ENCODE measurements at regions not wholly inside any gene's neighbourhood (a gene's known extent, or its start where the extent isn't known, plus 50 kb on each side); places are given as distances from the start of the nearest gene placed in this dataset.
A peak's percentile ranks its signal among the peaks of the same experiment; 100 is the strongest.

- H3K9me3 ChIP-seq (ENCODE audit: control insufficient read depth, low read depth, low read length), result peaks cover 3% of the 10 kb centered on the region
- H3K4me3 ChIP-seq (ENCODE audit: control insufficient read depth in 2 of 3, extremely low read depth in 1 of 3, insufficient read depth in 2 of 3, low read depth in 1 of 3, low read length in 3 of 3), result no peak overlapping the region
- peaks cover 16% of the 10 kb centered on the region for H3K4me1 ChIP-seq (ENCODE audit: control insufficient read depth, extremely low read depth, insufficient read depth, low read length)
- no peak for DNase-seq (ENCODE audit: low read depth, low spot score)
- no peaks in the 10 kb centered on the region for H3K79me2 ChIP-seq (ENCODE audit: control insufficient read depth, insufficient read depth, low read length)
- H2AFZ ChIP-seq (ENCODE audit: control insufficient read depth, low read length), result no peak overlapping the region
- H4K20me1 ChIP-seq (ENCODE audit: control insufficient read depth, extremely low read depth, insufficient read depth, low read length), result no peaks in the 10 kb centered on the region
- no peaks in the 10 kb centered on the region for H3K9me1 ChIP-seq (ENCODE audit: control insufficient read depth, extremely low read depth, insufficient read depth, low read length)
- H3K36me3 ChIP-seq (ENCODE audit: control insufficient read depth in 2 of 2, extremely low read depth in 1 of 2, insufficient read depth in 2 of 2, low read length in 2 of 2), result no peaks in the 10 kb centered on the region
- no peak overlapping the region for H3K27ac ChIP-seq (ENCODE audit: control insufficient read depth, insufficient read depth, low read length)
- no peak overlapping the region for H3K9ac ChIP-seq (ENCODE audit: control insufficient read depth, extremely low read depth, insufficient read depth, low read length)
- peak; percentile 26 for FAIRE-seq
- TF ChIP-seq CTCF (optimal IDR thresholded peaks at IDR 0.05 in 1 of 3, IDR thresholded peaks at IDR 0.05 in 1 of 3, conservative IDR thresholded peaks at IDR 0.05 in 1 of 3; ENCODE audit: extremely low read depth in 1 of 3, insufficient read depth in 2 of 3, low read length in 3 of 3), result peak in 1 of 3 experiments; percentile 45
- TF ChIP-seq EZH2 (IDR thresholded peaks at IDR 0.05; ENCODE audit: low read length), result no peak
- dilution Hi-C loops (cut with MboI; ENCODE audit: extremely low pct_ligation_motif_present, low sequenced_read_pairs), result loop anchor here (10.0 kb wide), 1 partner anchor 216 kb away; no protein-coding TSS in a partner anchor
- no peak overlapping the region for H3K4me2 ChIP-seq (ENCODE audit: control insufficient read depth, extremely low read depth, insufficient read depth, low read depth, low read length)
- H3K27me3 ChIP-seq (ENCODE audit: control insufficient read depth, extremely low read depth, insufficient read depth, low read length), result no peaks in the 10 kb centered on the region
These were observed 127.2 kb upstream of the ATF7IP start for GRCh38 chr12:14238221-14238792.

- Histone ChIP-seq H3K9ac (ENCODE audit: control insufficient read depth, extremely low read depth, insufficient read depth, low read length) (peak overlapping the region; percentile 36), H2AFZ (ENCODE audit: control insufficient read depth, low read length) (peak overlapping the region; percentile 95), H3K36me3 (ENCODE audit: control insufficient read depth in 2 of 2, extremely low read depth in 1 of 2, insufficient read depth in 2 of 2, low read length in 2 of 2) (no peaks in the 10 kb centered on the region), H3K27ac (ENCODE audit: control insufficient read depth, insufficient read depth, low read length) (peak overlapping the region; percentile 66), H3K4me2 (ENCODE audit: control insufficient read depth, extremely low read depth, insufficient read depth, low read depth, low read length) (peak overlapping the region; percentile 85), H3K9me3 (ENCODE audit: control insufficient read depth, low read depth, low read length) (peaks cover 3% of the 10 kb centered on the region), H3K27me3 (ENCODE audit: control insufficient read depth, extremely low read depth, insufficient read depth, low read length) (no peaks in the 10 kb centered on the region), H3K4me1 (ENCODE audit: control insufficient read depth, extremely low read depth, insufficient read depth, low read length) (peaks cover 16% of the 10 kb centered on the region), H3K9me1 (ENCODE audit: control insufficient read depth, extremely low read depth, insufficient read depth, low read length) (no peaks in the 10 kb centered on the region), H4K20me1 (ENCODE audit: control insufficient read depth, extremely low read depth, insufficient read depth, low read length) (no peaks in the 10 kb centered on the region), H3K79me2 (ENCODE audit: control insufficient read depth, insufficient read depth, low read length) (no peaks in the 10 kb centered on the region), H3K4me3 (ENCODE audit: control insufficient read depth in 2 of 3, extremely low read depth in 1 of 3, insufficient read depth in 2 of 3, low read depth in 1 of 3, low read length in 3 of 3) (peak overlapping the region in 2 of 3 experiments; percentile 26 to 48)
- TF ChIP-seq EZH2 (IDR thresholded peaks at IDR 0.05; ENCODE audit: low read length), result no peak
- peak in 2 of 3 experiments; percentile 20 to 24 for TF ChIP-seq CTCF (optimal IDR thresholded peaks at IDR 0.05 in 1 of 3, IDR thresholded peaks at IDR 0.05 in 1 of 3, conservative IDR thresholded peaks at IDR 0.05 in 1 of 3; ENCODE audit: extremely low read depth in 1 of 3, insufficient read depth in 2 of 3, low read length in 3 of 3)
- DNase-seq (ENCODE audit: low read depth, low spot score), result no peak
- no peak for FAIRE-seq
- dilution Hi-C loops (cut with MboI; ENCODE audit: extremely low pct_ligation_motif_present, low sequenced_read_pairs), result loop anchor here (10.0 kb wide), 1 partner anchor 215 kb away; no protein-coding TSS in a partner anchor
These were observed 126.0 kb upstream of the ATF7IP start for GRCh38 chr12:14239350-14239934.
